HepG2 (cell line): ENCODE measurements at regions not wholly inside any gene's neighbourhood (a gene's known extent, or its start where the extent isn't known, plus 50 kb on each side); places are given as distances from the start of the nearest gene placed in this dataset.

Experiments used
- ATAC-seq: fragments of 200-7000 bp; cut with Tn5 transposase; 3 replicates; pipeline ENCODE4 v1.9.1; 2020; ENCODE audit warnings: mild to moderate bottlenecking, moderate library complexity
- BruUV-seq: library from RNA; stranded (reverse); fragments of 400-500 nt; replicated peaks from 2 replicates; lab custom pipeline; 2021; lab: Mats Ljungman, UMichigan
- CTCF ChIA-PET: fragments of 300-600 bp; formaldehyde crosslinking; extraction: SDS; loops from one replicate; lab custom pipeline; 2021; ENCODE audit warnings: low total read pairs, inconsistent platforms, low intra/inter-chr PET ratio; lab: Yijun Ruan, JAX
- POLR2A ChIA-PET: fragments of 350-600 bp; sonication (Branson Sonifier 250); formaldehyde crosslinking; loops from one replicate; lab custom pipeline; 2020; ENCODE audit warnings: antibody characterized with exemption, inconsistent platforms; lab: Yijun Ruan, JAX
- DNase-seq: peaks from one replicate; pipeline ENCODE4 v3.0.0-alpha.2; 2015; ENCODE audit warnings: low spot score
- FAIRE-seq: peaks from 3 replicates; lab custom pipeline; 2011; peaks lifted over from hg19 to GRCh38; lab: Jason Lieb, UNC
- H2AFZ ChIP-seq: one replicate; pipeline ENCODE4 v1.6.1; 2011; ENCODE audit warnings: low read length, inconsistent platforms
- H3K27ac ChIP-seq: fragments of 300-600 bp; 3 replicates; pipeline ENCODE4 v1.8.0; 2011; ENCODE audit warnings: mixed run types, mild to moderate bottlenecking, mixed read lengths, low read length, inconsistent platforms; ENCODE audit not compliant: insufficient read depth; ENCODE audit errors: extremely low read length
- H3K27me3 ChIP-seq, 2 experiments: fragments of 200-600 bp in 1 of 2; 2 replicates in 1 of 2; 3 replicates in 1 of 2; pipeline versions ENCODE4 v1.6.0 to v1.8.0; 2011; ENCODE audit warnings: low read length in 2 of 2, mild to moderate bottlenecking in 2 of 2, moderate library complexity in 2 of 2, inconsistent platforms in 1 of 2; ENCODE audit not compliant: insufficient read depth in 2 of 2, control insufficient read depth in 1 of 2
- H3K36me3 ChIP-seq, 2 experiments: fragments of 200-600 bp in 1 of 2; replicated peaks in 1 of 2; 2 replicates in 1 of 2; 3 replicates in 1 of 2; pipeline versions ENCODE4 v1.5.1 to v1.8.0; 2011; ENCODE audit warnings: low read length in 2 of 2, inconsistent platforms in 1 of 2; ENCODE audit not compliant: insufficient read depth in 2 of 2, control insufficient read depth in 1 of 2
- H3K4me1 ChIP-seq: 2 replicates; pipeline ENCODE4 v1.5.1; 2012; ENCODE audit warnings: low read length, inconsistent platforms; ENCODE audit not compliant: insufficient read depth
- H3K4me2 ChIP-seq: 2 replicates; pipeline ENCODE4 v1.6.0; 2011; ENCODE audit warnings: low read depth, low read length, inconsistent platforms
- H3K4me3 ChIP-seq, 3 experiments: fragments of 200-600 bp in 1 of 3; sonication (generic), shearing (Covaris generic) in 1 of 3; replicated peaks in 1 of 3; 2 replicates each; pipeline ENCODE4 v1.5.1; 2011 to 2016; ENCODE audit warnings: low read length in 3 of 3, inconsistent platforms in 2 of 3, low read depth in 2 of 3, mild to moderate bottlenecking in 2 of 3, control low read depth in 1 of 3, mixed read lengths in 1 of 3; ENCODE audit not compliant: insufficient read depth in 1 of 3
- H3K79me2 ChIP-seq: one replicate; pipeline ENCODE4 v1.6.1; 2011; ENCODE audit warnings: low read length, inconsistent platforms; ENCODE audit not compliant: insufficient read depth
- H3K9ac ChIP-seq: 2 replicates; pipeline ENCODE4 v1.6.0; 2011; ENCODE audit warnings: mild to moderate bottlenecking, low read depth, low read length, inconsistent platforms; ENCODE audit not compliant: insufficient read depth
- H3K9me3 ChIP-seq: 2 replicates; pipeline ENCODE4 v1.5.1; 2012; ENCODE audit warnings: mild to moderate bottlenecking, low read length
- H4K20me1 ChIP-seq: 2 replicates; pipeline ENCODE4 v1.6.0; 2011; ENCODE audit warnings: inconsistent platforms, mild to moderate bottlenecking, low read length, moderate library complexity; ENCODE audit not compliant: insufficient read depth
- BCL3 ChIP-seq: sonication (generic); formaldehyde crosslinking; IDR thresholded peaks from 2 replicates; pipeline ENCODE4 v1.5.1; 2020; ENCODE audit warnings: mild to moderate bottlenecking, missing genetic modification reagents, moderate library complexity
- MLLT10 ChIP-seq: sonication (generic); formaldehyde crosslinking; IDR thresholded peaks from 2 replicates; pipeline ENCODE4 v1.4.0; 2020; ENCODE audit warnings: missing genetic modification reagents
- RERE ChIP-seq: IDR thresholded peaks from 2 replicates; pipeline ENCODE4 v1.6.1; 2016; ENCODE audit warnings: low read depth, missing genetic modification reagents, missing compliant biosample characterization
- in situ Hi-C: cut with HindIII; loops from 2 replicates; pipeline ENCODE4 v1.10.0; 2017; ENCODE audit warnings: low pct_unique_long_range_greater_than_20kb; ENCODE audit not compliant: extremely low pct_ligation_motif_present
- intact Hi-C: fragments of 100-400 bp; cut with micrococcal nuclease; formaldehyde crosslinking; loops from one replicate; pipeline ENCODE4 v1.10.0; 2022; ENCODE audit not compliant: unreplicated experiment

- Histone ChIP-seq H3K4me1 (no peaks in the 10 kb centered on the region), H3K27ac (no peak overlapping the region), H2AFZ (no peak overlapping the region), H3K36me3 (no peaks in the 10 kb centered on the region), H3K79me2 (no peaks in the 10 kb centered on the region), H3K4me2 (no peak overlapping the region), H3K4me3 (no peak overlapping the region), H3K9me3 (no peaks in the 10 kb centered on the region), H3K27me3 (peaks cover 0 to 20% of the 10 kb centered on the region in 2 experiments; a peak in 3 of 5 replicates), H3K9ac (no peak overlapping the region), H4K20me1 (no peaks in the 10 kb centered on the region)
- no peak for ATAC-seq
- intact Hi-C loops: no loop called here
- ChIA-PET CTCF (no interaction called here), POLR2A (no interaction called here)
- DNase-seq: no peak
- in situ Hi-C loops: no loop called here
- no TSS peak for BruUV-seq
- TF ChIP-seq BCL3 (CRISPR knock-in tag) (no peak), MLLT10 (CRISPR knock-in tag) (no peak), RERE (CRISPR knock-in tag) (no peak)
- no peak for FAIRE-seq
Observed at GRCh38 chr5:135696317-135696716, 117.5 kb upstream of the CXCL14 start.
